Nephron (organoid): ENCODE measurements at regions not wholly inside any gene's neighbourhood (a gene's known extent, or its start where the extent isn't known, plus 50 kb on each side); places are given as distances from the start of the nearest gene placed in this dataset.
"Not testable (repeated sequence)": the region's sequence is repeated elsewhere in the genome, so short reads cannot be mapped to it uniquely, and the experiment has no call there.

Experiments
- H3K27ac Mint-ChIP-seq, 3 experiments: 2 replicates each; pipeline ENCODE4 v1.8.0; 2020; ENCODE audit warnings: mixed read lengths in 3 of 3, mild to moderate bottlenecking in 2 of 3, moderate library complexity in 1 of 3
- H3K27me3 Mint-ChIP-seq: 2 replicates; pipeline ENCODE4 v1.8.0; 2021; ENCODE audit warnings: low read depth, mild to moderate bottlenecking, moderate library complexity, mixed read lengths
- H3K36me3 Mint-ChIP-seq: 2 replicates; pipeline ENCODE4 v1.8.0; 2020; ENCODE audit warnings: low read depth, mixed read lengths
- H3K4me1 Mint-ChIP-seq: 2 replicates; pipeline ENCODE4 v1.8.0; 2020; ENCODE audit warnings: mixed read lengths
- H3K4me3 Mint-ChIP-seq, 3 experiments: 2 replicates each; pipeline ENCODE4 v1.8.0; 2020; ENCODE audit warnings: mild to moderate bottlenecking in 3 of 3, mixed read lengths in 3 of 3, moderate library complexity in 2 of 3
- H3K9me3 Mint-ChIP-seq: 2 replicates; pipeline ENCODE4 v1.8.0; 2020; ENCODE audit warnings: mixed read lengths
- TF ChIP-seq, protein P1 (sequence below), 3 experiments: fragments of 200-600 bp; sonication (generic); IDR thresholded peaks; one replicate each; pipeline ENCODE4 v1.5.0; 2021; ENCODE audit warnings: antibody characterized with exemption in 3 of 3; ENCODE audit not compliant: unreplicated experiment in 3 of 3

DNA sequence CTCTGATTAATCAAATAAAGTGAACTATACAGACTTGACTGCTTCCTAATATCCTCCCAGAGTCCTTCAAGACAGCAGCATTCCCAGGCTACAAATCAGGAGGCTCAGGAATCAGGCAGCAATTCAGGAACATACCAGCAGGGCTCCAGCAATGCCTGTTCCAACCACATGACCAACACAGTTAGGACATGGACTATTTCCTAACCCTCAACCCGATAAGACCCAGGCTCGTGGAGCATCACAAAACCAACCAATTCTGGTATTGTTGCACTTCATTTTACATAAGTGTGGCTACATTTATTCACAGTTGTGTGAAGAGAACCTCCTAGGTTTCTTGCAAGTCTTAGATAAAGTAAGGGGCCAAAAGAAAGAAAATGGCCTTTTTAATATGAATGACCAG lies 546.2 kb upstream of the ADGRL2 start:
- Mint-ChIP-seq H3K36me3 (no peaks in the 10 kb centered on the region), H3K4me1 (no peaks in the 10 kb centered on the region), H3K4me3 (no peak overlapping the region), H3K9me3 (no peaks in the 10 kb centered on the region), H3K27me3 (no peaks in the 10 kb centered on the region), H3K27ac (no peak overlapping the region)
- TF ChIP-seq, protein P1, sequence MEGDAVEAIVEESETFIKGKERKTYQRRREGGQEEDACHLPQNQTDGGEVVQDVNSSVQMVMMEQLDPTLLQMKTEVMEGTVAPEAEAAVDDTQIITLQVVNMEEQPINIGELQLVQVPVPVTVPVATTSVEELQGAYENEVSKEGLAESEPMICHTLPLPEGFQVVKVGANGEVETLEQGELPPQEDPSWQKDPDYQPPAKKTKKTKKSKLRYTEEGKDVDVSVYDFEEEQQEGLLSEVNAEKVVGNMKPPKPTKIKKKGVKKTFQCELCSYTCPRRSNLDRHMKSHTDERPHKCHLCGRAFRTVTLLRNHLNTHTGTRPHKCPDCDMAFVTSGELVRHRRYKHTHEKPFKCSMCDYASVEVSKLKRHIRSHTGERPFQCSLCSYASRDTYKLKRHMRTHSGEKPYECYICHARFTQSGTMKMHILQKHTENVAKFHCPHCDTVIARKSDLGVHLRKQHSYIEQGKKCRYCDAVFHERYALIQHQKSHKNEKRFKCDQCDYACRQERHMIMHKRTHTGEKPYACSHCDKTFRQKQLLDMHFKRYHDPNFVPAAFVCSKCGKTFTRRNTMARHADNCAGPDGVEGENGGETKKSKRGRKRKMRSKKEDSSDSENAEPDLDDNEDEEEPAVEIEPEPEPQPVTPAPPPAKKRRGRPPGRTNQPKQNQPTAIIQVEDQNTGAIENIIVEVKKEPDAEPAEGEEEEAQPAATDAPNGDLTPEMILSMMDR (IDR thresholded peaks at IDR 0.05; ENCODE audit: unreplicated experiment in 3 of 3), result no peak

DNA sequence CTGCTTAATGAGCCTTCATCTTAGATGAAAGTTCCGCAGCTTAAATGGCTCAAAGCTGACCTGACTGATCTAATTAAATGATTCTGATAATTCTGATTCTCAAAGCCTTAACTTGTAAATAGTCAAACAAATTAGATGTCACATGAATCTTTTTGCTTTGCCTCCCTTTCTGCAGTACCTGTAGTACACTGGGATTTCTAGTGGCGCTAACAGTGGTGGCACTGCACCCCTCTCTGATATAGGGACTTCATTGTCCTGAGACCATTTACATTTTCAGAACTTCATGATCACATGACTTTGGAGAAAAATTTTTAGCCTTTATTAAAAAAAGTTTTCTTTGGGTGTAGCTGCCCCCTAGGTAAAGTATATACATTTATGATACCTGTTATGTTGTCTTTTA lies 546.7 kb upstream of the ADGRL2 start:
- no peaks in the 10 kb centered on the region for H3K36me3 Mint-ChIP-seq
- no peaks in the 10 kb centered on the region for H3K9me3 Mint-ChIP-seq
- H3K4me3 Mint-ChIP-seq, result no peak overlapping the region
- H3K27ac Mint-ChIP-seq, result no peak overlapping the region
- H3K4me1 Mint-ChIP-seq, result no peaks in the 10 kb centered on the region
- no peaks in the 10 kb centered on the region for H3K27me3 Mint-ChIP-seq
- TF ChIP-seq, protein P1 (IDR thresholded peaks at IDR 0.05; ENCODE audit: unreplicated experiment in 3 of 3), result no peak

DNA sequence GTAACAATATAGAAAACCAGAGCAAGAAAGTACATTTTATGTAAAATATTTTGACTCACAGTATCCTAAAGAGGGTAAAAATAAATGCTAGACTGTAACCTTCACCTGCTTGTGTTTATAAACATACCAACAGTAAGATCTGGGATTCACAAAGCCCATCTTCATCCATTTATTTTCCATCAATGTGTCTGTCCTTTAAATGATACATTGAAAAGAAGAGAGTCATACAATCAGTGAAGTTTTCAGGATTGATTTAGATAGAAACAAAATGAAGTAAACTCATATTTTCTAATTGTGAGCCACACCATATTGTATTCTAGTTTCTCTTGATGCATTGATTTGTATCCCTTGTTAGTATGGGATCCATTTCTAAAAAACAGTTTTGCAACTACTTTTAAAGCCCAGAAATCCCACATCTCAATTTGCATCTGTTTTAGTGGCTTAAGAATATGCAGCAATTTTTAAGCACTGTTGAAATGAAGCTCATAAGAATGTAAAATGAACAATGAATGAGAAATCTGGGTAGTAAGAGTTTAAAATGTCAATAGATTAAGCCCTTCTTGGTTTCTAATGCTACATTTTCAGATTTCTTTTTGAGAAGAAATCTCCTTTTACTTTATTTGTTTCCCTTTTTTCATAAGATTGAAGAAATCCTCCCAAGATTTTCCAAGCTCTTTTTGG lies 548.1 kb upstream of the ADGRL2 start:
- H3K27ac Mint-ChIP-seq, result no peak overlapping the region
- H3K36me3 Mint-ChIP-seq, result no peaks in the 10 kb centered on the region
- H3K9me3 Mint-ChIP-seq, result no peaks in the 10 kb centered on the region
- no peaks in the 10 kb centered on the region for H3K27me3 Mint-ChIP-seq
- no peaks in the 10 kb centered on the region for H3K4me1 Mint-ChIP-seq
- no peak overlapping the region for H3K4me3 Mint-ChIP-seq
- TF ChIP-seq, protein P1 (IDR thresholded peaks at IDR 0.05; ENCODE audit: unreplicated experiment in 3 of 3), result no peak

DNA sequence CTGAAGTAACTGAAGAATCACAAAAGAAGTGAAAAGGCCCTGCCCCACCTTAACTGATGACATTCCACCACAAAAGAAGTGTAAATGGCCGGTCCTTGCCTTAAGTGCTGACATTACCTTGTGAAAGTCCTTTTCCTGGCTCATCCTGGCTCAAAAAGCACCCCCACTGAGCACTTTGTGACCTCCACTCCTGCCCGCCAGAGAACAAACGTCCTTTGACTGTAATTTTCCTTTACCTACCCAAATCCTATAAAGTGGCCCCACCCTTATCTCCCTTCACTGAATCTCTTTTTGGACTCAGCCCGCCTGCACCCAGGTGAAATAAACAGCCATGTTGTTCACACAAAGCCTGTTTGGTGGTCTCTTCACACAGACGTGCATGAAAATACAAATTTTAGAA lies 549.9 kb upstream of the ADGRL2 start:
- H3K4me3 Mint-ChIP-seq, H3K4me1 Mint-ChIP-seq, H3K9me3 Mint-ChIP-seq, H3K36me3 Mint-ChIP-seq, H3K27ac Mint-ChIP-seq, H3K27me3 Mint-ChIP-seq: not testable (repeated sequence)

DNA sequence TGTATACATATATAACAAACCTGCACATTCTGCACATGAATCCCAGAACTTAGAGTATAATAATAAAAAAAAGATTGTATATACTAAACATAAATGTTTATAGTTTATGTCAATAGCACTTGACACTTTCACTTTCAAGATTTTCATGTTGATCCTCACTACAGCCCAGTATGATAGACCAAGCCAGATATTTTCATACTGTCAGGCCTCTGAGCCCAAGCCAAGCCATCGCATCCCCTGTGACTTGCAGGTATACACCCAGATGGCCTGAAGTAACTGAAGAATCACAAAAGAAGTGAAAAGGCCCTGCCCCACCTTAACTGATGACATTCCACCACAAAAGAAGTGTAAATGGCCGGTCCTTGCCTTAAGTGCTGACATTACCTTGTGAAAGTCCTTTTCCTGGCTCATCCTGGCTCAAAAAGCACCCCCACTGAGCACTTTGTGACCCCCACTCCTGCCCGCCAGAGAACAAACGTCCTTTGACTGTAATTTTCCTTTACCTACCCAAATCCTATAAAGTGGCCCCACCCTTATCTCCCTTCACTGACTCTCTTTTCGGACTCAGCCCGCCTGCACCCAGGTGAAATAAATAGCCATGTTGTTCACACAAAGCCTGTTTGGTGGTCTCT lies 555.5 kb upstream of the ADGRL2 start:
- not testable (repeated sequence) for H3K27me3 Mint-ChIP-seq, H3K27ac Mint-ChIP-seq, H3K4me1 Mint-ChIP-seq, H3K4me3 Mint-ChIP-seq, H3K36me3 Mint-ChIP-seq
- peaks cover 15% of the 10 kb centered on the region for H3K9me3 Mint-ChIP-seq

DNA sequence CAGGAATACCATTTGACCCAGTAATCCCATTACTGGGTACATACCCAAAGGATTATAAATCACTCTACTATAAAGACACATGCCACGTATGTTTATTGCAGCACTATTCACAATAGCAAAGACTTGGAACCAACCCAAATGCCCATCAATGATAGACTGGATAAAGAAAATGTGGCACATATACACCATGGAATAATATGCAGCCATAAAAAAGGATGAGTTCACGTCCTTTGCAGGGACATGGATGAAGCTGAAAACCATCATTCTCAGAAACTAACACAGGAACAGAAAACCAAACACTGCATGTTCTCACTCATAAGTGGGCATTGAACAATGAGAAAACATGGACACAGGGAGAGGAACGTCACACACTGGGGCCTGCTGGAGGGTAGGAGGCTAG lies 556.1 kb upstream of the ADGRL2 start:
- not testable (repeated sequence) for H3K27ac Mint-ChIP-seq, H3K36me3 Mint-ChIP-seq, H3K4me3 Mint-ChIP-seq, H3K4me1 Mint-ChIP-seq, H3K27me3 Mint-ChIP-seq
- peaks cover 15% of the 10 kb centered on the region for H3K9me3 Mint-ChIP-seq

DNA sequence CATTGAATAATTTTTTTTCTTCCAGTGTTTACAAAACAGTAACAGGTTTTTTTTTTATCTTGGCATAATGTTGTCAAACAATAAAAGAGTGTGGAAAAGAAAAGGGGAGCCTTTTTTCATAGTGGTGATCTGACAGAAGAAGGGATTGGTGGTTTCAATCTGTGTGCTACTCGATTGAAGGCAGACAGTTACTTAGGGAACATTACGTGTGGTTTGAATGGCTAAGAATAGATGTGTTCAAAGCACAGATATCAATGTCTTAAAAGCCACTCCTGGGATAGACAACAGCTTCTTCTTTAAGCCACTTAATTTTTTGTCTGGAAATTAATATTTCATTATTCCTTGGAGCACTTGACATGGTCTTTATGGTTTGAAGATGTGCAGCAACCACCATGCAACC lies 558.6 kb upstream of the ADGRL2 start:
- H3K4me1 Mint-ChIP-seq, result peaks cover 25% of the 10 kb centered on the region
- no peak overlapping the region for H3K4me3 Mint-ChIP-seq
- H3K9me3 Mint-ChIP-seq, result peaks cover 15% of the 10 kb centered on the region
- TF ChIP-seq, protein P1 (IDR thresholded peaks at IDR 0.05; ENCODE audit: unreplicated experiment in 3 of 3), result no peak
- peaks cover 4% of the 10 kb centered on the region for H3K27me3 Mint-ChIP-seq
- H3K27ac Mint-ChIP-seq, result no peak overlapping the region
- no peaks in the 10 kb centered on the region for H3K36me3 Mint-ChIP-seq
